ENCODE measurements at regions not wholly inside any gene's neighbourhood (a gene's known extent, or its start where the extent isn't known, plus 50 kb on each side); places are given as distances from the start of the nearest gene placed in this dataset.
"Not testable (repeated sequence)": the region's sequence is repeated elsewhere in the genome, so short reads cannot be mapped to it uniquely, and the experiment has no call there.

DNA sequence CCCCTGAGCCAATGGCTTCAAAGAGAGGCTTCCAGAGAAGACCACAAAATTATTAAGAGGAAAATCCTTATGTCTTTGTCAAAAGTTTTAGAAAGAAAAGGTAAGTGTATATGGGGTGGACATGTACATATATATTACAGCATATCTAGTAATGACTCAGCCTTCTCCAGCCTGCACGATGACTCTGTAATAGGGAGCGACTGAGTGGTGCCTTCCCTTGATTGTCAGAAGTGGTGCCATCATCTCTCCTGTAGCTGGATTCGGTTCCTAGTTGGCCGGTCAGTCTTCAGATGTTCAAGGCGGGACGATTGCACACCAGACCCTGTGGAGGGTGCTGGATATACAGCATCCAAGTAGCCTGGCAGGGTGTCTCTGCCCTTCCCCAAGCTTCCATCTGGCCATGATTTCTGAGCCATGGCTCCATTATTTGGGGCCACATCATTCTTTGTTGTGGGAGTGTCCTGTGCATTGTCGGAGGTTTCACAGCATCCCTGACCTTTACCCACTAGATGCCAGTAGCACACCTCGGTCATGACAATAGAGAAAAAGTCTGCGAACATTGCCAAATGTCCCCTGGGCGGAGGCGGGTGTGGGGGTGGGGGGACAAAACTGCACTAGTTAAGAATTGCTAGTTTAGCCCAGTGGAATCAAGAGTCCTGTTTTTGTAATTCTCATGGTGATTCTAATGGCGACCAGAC, 206.2 kb upstream of the KAZN start:
- no peak for DNase-seq (ENCODE audit: low read depth in 2 of 2)

DNA sequence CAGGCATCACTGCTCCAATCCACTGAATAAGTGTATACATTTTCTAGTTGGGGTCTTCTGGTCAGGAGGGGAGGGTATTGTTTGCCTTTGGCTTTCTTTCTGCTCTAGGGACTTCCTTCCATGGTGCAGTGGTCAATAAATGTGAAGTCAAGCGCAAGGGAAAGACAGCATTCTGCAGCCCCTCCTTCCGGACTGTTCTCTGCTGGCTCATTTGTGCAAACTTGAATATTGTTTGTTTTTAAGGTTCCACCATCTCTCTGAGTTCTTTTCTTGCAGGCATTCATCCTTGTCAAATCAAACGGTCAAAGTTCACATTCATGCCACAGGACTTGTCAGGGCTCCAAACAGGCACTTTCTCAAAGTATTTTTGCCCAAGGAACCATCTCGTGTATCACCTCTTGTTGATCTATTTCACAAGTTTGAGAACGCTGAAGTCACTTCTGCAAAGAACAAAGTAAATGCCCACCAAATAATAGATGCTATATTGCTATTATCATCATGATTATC, 205.6 kb upstream of the KAZN start:
- no peak for DNase-seq (ENCODE audit: low read depth in 2 of 2)

DNA sequence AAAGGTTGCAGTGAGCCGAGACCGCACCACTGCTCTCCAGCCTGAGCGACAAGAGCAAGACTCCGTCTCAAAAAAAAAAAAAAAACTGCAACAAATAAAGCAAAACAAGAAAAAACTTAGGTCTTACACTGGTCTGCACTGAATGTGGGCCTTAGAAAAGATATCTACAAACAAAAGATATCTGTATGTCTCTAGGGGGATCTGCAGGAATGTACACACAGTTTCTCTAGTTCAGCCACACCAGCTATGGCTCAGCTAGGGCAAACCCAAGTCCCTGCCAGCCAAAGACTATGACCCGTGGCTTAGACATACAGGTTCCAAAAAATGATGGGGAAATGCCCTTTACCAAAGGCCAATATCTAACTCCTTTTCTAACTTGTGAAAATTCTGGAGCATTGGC, 202.4 kb upstream of the KAZN start:
- DNase-seq (ENCODE audit: low read depth in 2 of 2): no peak

DNA sequence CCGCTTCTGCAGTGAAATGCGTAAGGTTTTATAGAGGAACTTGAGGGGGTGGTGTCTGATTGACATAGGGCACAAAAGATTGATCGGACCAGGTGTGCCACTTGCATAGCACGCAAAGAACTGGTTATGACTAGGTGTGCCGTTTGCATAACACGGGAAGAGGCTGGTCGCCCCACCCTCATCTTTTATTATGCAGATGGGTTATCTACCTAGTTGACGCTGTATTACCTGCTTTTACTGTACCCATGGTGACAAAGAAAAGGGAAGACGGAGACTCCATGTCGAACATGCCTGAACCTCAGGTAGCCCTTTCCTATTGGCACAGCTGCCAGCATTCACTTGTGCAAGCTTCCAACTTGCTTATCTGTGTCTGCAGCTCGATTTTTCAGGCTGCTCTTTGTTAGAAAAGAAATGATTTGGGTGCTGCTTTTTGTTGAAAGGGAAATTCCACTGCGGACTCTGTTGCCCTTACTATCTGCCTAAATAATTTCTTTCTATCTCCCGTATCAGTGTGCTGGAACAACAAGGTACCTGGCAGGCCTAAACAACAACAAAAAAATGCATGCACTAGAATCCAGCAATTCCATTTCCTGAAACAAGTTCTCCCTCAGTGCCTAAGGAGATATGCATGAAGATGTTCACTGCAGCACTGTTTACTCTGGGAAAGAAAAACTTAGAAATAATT, 194.4 kb upstream of the KAZN start:
- no peak for DNase-seq (ENCODE audit: low read depth in 2 of 2)

DNA sequence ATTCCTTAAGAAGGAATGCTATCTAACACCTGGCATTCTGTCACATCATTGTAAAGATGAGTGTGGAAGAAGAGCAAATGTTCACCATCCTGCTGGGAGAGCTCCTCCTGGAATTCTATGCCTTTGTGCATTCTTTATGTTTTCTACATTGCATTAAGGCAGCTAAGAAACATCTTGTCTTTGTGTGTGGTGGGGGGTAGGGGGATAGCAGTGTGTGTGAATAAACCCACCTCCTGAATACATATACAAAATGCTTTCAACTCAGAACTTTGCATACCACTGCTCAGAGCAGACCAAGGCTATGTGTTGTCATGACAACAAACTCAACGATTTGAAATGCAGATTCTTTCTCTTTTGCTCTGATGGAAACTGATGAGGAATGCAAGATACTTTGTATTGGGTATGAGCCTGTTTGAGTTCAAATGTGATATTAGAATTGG, 193.6 kb upstream of the KAZN start:
- no peak for DNase-seq (ENCODE audit: low read depth in 2 of 2)

DNA sequence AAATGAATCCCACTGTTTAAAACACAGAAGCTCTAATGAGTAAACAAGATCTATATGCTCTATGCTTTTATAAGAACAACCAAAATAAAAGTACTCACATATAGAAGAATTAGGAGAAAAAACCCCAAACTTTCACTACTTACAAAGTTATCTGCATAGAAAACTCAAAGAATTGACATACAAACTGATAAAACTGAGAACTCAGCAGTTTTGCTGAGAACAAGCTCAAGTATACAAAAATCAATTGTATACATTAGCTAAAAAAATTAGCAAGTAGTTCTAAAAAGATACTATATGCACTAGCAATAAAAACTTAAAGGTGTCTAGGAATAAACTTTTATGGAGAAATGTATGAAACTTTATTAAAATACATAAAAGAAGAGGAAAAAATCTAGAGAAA, 186.2 kb upstream of the KAZN start:
- DNase-seq (ENCODE audit: low read depth in 2 of 2): no peak

DNA sequence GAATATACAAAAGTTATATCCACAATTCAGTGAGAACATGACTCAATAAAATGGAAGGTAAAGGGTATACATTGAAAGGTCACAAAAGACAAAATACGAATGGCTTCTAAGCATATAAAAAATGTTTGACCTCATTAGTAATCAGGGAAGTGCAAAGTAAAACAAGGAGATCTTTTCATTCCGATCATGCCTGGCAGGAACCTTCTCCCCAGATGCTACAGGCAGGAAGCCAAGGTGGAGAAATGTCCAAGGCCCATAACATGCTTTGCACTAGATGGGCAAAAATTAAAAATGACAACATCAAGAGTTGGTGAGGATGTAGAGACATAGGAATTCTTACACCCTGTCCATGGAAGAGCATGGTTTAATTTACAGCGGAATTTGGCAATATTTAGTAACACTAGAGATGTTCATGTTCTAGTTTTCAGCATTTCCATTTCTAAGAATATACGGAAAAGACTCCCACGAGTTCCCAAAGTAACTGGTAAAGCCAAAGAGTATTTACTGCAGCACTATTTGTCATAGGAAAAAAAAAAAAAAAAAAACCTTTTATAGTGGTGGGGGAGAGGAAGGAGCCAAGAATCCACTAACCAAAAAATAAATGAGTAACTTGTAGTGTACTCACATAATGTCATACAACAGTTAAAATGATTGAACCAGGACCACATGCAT, 184.5 kb upstream of the KAZN start:
- no peak for DNase-seq (ENCODE audit: low read depth in 2 of 2)

DNA sequence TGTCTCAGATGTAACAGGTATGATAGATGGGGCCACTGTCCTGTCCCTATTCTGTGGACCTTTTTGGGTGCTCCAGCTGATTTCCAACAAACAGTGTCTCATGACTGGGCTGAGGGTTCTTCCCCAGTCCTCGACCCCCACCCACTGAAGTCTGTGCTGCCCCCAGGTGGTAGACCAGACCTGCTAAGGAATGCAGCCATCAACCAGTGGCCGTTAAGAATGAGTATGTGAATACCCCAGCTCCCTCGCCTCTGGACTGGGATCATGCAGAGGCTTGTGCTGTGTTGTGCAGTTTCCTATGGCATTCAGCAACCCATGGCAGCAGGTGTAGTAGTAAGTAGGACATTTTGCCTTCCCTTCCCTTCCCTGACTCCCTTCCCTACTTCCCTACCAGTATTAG, 183.1 kb upstream of the KAZN start:
- no peak for DNase-seq (ENCODE audit: low read depth in 2 of 2)

DNA sequence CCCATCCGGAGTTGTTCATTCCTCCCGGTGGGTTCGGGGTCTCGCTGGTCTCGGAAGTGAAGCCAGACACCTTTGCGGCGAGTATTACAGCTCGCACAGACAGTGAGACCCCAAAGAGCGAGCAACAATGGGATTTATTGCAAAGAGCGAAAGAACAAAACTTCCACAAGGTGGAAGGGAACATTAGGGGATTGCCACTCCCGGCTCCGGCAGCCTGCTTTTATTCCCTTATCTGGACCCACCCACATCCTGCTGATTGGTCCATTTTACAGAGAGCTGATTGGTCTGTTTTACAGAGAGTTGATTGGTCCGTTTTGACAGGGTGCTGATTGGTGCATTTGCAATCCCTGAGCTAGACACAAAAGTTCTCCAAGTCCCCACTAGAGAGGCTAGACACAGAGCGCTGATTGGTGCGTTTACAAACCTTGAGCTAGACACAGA, 178.7 kb upstream of the KAZN start:
- DNase-seq (ENCODE audit: low read depth in 2 of 2): not testable (repeated sequence)

DNA sequence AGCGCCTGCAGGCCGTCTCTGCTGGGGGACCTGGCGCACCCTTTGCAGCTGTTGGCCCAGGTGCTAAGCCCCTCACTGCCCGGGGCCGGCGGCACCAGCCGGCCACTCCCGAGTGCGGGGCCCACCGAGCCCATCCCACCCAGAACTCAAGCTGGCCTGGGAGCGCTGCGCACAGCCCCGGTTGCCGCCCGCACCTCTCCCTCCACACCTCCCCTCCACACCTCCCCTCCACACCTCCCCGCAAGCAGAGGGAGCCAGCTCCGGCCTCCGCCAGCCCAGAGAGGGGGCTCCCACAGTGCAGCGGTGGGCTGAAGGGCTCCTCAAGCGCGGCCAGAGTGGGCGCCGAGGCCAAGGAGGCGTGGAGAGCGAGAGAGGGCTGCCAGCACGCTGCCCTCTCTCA, 177.8 kb upstream of the KAZN start:
- no peak for DNase-seq (ENCODE audit: low read depth in 2 of 2)

DNA sequence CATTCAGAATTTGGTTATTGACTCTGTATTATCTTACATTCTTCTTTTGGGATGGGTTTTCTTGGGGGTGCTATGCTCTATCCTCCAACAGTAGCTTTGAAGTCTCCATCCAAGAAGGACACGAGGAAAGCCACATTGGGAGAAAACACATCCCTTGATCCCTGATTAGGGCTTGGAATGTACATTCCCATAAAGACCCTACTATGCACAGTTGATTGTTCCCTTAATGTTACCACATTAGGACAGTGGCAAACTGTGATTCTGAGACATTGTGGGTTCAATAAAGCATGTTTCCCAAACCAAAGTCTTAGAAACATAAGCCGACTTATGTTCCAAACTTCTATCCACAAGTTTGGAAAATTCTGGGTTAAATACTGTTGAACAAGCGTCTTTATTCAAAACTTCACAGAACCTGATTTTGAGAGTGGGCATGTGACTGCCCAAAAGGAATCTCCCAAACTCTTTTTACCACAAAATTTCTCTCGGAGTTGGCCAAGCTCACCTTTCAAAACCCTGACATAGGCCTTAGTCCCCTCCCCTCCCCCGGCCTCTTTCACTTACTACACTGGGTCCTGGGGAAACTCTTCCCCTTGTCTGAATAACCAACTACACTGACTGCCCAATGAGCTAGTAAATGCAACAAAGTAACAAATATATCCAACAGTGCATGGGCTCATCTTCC, 177.0 kb upstream of the KAZN start:
- no peak for DNase-seq (ENCODE audit: low read depth in 2 of 2)

DNA sequence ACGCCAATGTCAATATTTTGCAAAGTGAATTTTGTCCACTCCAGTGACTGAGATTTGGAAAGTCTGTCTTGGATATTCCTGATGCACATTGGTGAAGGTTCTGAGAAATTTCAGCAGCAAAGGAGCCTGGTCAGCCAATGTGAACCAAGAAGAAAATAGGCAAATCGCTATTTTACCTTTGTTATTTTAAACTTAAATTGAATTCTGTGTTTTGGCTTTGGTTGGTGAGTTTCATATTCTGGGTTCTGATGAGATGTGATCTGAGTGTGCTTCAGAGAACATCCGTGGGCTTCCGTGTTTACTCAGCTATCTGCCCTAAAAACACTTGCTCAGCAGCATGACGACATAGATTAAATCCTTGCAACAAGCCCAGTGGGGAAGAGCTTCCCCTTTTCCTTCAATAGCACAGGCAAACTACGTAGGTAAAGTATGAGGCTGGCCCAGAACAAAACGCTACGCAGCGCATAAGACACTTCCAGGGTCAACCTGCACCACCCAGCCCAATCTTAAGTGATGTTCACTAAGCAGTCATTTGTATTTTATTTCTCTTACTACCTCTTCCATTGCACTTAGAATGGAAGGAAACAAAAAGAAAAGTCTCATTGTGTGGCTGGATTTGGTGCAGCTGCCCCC, 176.4 kb upstream of the KAZN start:
- no peak for DNase-seq (ENCODE audit: low read depth in 2 of 2)

DNA sequence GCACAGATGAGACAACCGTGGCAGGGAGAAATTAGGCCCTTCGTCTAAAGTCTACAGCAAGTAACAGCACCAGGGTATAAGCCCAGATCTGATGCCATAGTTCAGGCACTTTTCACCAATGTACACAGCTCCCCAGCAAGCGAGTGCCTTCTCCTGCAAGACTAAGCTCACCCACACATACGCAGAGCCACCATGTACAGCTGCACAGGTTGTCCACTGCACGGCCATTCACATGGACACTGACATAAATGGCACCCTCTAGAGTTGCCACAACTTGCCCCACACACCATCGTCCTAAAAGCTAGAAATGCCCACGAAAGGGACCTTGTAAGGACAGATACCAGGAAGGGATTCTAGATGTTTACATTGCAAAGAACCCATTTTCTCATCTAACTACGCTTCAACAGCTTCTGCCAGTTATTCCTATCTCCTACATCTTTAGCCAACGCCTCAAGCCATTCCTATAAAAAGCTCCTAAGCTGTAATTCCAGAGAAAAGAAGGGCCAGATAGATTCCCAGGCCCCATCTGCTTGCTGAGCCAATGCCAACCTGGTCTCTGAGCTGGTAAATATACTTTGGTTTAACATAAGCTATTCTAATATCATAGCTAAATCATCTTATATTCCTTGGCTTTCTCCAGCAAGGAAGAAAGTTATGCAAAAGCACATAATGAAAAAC, 174.0 kb upstream of the KAZN start:
- no peak for DNase-seq (ENCODE audit: low read depth in 2 of 2)

DNA sequence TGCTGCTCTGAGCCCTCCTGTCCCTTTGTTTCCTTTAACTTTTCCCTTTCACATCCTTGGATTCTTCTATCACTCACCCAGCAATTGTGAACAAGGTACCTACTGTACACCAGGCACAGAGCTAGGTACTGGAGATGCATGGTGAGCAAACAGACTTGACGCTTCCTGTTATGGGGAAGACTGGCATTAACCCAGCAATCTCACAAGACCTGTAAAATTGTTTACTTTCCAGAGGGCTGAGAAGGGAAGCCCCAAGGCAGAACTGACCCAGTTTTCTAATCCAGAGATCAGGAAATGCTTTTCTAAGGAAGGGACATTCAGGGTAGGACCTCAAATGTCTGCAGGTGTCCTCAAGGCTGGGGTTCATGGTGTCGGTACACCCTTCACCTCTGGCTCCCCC, 171.6 kb upstream of the KAZN start:
- DNase-seq (ENCODE audit: low read depth in 2 of 2): no peak

DNA sequence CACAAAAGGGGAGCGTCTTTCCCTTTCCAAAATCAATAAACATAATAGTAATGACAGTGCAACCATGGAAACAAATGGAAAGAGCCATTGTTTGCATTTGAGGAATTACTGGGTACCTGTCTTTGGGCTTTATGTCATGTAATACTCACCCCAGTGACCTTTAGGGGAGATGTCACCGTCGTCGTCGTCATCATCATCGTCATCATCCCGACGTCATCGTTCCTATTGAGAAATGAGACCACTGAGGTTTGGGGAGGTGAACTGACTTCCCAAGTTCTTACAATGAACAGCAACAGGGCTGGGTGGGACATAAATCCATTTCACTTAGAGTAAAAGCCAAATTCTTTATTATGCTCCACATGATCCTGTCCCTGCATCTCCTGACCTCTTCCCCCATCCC, 168.9 kb upstream of the KAZN start:
- DNase-seq (ENCODE audit: low read depth in 2 of 2): no peak

DNA sequence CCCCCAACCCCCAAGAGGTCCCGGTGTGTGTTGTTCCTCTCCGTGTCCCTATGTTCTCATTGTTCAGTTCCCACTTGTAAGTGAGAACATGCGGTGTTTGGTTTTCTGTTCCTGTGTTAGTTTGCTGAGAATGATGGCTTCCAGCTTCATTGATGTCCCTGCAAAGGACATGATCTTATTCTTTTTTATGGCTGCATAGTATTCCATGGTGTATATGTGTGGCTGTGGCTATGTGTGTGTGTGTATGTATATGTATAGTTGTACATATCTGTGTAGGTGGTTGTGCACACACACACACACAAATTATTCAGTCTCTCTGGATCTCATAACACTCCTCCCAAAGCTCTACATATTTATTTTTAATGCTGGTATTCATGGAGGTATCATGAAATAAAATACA, 165.8 kb upstream of the KAZN start:
- DNase-seq (ENCODE audit: low read depth in 2 of 2): not testable (repeated sequence)

DNA sequence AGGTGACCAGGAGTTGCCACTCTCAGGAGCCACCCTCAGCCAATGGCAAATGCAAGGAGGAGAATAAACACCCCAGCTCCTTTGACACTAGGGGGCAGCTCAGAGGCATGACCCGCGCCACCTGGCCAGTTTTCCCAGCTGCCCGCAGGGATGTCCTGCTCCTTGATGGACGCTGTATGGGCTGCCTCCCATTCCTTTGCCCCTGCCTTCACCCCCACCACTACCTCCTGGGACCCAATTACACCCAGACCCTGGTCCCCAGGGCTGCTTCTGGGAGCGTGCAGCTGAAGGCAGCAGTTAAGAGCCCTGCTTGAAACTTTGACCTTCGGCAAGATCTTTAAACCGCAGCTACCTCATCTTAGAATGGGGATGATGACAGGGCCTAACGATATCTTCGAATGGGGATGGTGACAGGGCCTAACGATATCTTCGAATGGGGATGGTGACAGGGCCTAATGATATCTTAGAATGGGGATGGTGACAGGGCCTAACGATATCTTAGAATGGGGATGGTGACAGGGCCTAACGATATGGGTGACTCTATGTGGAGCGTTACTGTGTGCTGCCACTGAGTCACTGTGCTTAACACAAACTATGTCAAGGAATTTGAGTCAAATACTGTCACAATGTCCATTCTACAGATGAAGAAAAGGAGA, 163.0 kb upstream of the KAZN start:
- DNase-seq (ENCODE audit: low read depth in 2 of 2): no peak

DNA sequence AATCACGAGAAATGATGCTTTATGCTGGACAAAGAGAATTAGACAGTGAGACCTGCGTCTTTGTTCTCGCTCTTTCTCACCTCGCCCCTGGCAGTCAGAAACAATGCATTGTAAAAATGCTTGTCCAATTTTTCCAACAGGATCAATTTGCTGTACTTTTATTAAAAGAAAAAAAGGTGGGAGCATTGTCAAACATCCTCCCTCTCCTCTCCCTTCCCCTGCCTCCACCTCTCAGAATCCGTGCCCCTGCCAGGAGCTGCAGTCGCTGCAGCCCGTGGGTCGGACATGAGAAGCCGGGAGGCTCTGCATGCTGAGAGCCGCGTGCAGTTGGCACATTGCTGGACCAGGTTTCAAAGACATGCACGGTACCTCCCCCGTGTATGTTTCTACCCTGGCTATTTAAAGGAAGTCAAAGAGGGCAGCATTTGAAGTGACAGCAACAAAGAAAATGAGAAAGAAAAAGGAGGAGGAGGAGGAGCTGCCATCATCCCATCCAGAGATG, 161.0 kb upstream of the KAZN start:
- no peak for DNase-seq (ENCODE audit: low read depth in 2 of 2)

DNA sequence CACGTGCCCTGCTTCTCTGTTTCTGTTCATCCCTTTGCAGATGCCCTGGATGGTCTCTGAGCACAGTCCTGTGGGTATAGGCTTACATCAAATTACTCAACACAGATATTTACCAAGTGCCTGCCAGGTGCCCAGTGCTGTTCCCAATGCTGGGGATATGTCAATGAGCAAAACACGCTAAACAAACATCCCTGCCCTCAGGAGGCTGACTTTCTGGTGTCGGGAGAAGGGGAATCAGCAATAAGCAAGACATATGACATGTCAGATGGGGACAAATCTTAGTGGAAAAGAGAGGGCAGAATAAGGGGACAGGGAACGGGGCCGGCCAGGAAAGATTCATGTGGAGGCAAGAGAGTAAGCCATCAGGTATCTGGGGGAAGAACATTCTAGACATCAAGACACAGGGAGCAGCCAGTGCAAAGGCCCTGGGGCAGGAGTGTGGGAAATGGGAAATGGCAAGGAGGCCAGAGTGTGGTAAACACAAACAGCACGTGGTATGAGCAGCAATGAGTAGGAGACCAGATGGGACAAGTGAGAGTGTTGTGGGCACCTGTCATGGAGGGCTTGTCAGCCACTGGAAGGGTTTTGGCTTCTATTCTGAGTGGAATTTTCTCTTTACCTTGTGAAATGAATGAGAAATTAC, 160.2 kb upstream of the KAZN start:
- DNase-seq (ENCODE audit: low read depth in 2 of 2): no peak

DNA sequence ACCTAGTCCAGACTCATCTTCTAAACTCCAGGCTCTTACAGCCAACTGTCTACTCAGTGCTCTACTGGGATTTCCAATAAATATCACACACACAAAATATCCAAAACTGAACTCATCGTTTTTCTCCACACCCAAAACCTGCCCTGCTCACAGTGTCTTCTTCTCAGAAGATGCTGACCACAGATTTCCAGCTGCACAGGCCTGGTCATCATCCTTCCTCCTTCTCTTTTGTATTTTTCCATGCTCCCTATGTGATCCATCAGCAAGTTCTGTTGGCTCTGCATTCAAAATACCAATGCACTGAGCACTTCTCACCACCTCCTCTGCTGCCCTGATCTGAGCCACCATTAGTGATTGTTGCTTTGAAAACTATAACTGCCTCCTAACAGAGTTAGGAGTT, 159.5 kb upstream of the KAZN start:
- no peak for DNase-seq (ENCODE audit: low read depth in 2 of 2)

All from stimulated activated CD4-positive, alpha-beta T cell treated with anti-CD3 and anti-CD28 coated beads, Interleukin-1b, Interleukin-23, amount 100 ng/mL, for 4 hours (primary cell).